ENCODE measurements at regions not wholly inside any gene's neighbourhood (a gene's known extent, or its start where the extent isn't known, plus 50 kb on each side); places are given as distances from the start of the nearest gene placed in this dataset.

- no peak for DNase-seq (ENCODE audit: low spot score)
Measured at GRCh38 chr12:125491553-125491952, 426.3 kb downstream of the AACS start.

GRCh38 chr12:125492354-125493270 lies 427.4 kb downstream of the AACS start:
- no peak for DNase-seq (ENCODE audit: low spot score)

- DNase-seq (ENCODE audit: low spot score), result no peak
Measured at GRCh38 chr12:125493704-125494308, 428.6 kb downstream of the AACS start.

GRCh38 chr12:125503128-125503527 lies 437.9 kb downstream of the AACS start:
- DNase-seq (ENCODE audit: low spot score), result no peak

- DNase-seq (ENCODE audit: low spot score), result no peak
Measured at GRCh38 chr12:125509195-125509594, 444.0 kb downstream of the AACS start.

GRCh38 chr12:125512541-125513298 lies 447.5 kb downstream of the AACS start:
- no peak for DNase-seq (ENCODE audit: low spot score)

- DNase-seq (ENCODE audit: low spot score), result no peak
Measured at GRCh38 chr12:125515887-125516286, 450.7 kb downstream of the AACS start.

- DNase-seq (ENCODE audit: low spot score), result no peak
Measured at GRCh38 chr12:125518074-125518473, 452.8 kb downstream of the AACS start.

GRCh38 chr12:125519026-125519651 lies 453.9 kb downstream of the AACS start:
- no peak for DNase-seq (ENCODE audit: low spot score)

- DNase-seq (ENCODE audit: low spot score), result no peak
Measured at GRCh38 chr12:125525879-125526278, 460.6 kb downstream of the AACS start.

- no peak for DNase-seq (ENCODE audit: low spot score)
Measured at GRCh38 chr12:125528281-125528680, 463.0 kb downstream of the AACS start.

GRCh38 chr12:125530201-125530600 lies 465.0 kb downstream of the AACS start:
- no peak for DNase-seq (ENCODE audit: low spot score)

GRCh38 chr12:125530876-125531275 lies 465.6 kb downstream of the AACS start:
- no peak for DNase-seq (ENCODE audit: low spot score)

GRCh38 chr12:125531574-125531973 lies 466.3 kb downstream of the AACS start:
- DNase-seq (ENCODE audit: low spot score), result no peak

- DNase-seq (ENCODE audit: low spot score), result peak; percentile 21
Measured at GRCh38 chr12:125533434-125534029, 468.3 kb downstream of the AACS start.

- no peak for DNase-seq (ENCODE audit: low spot score)
Measured at GRCh38 chr12:125538401-125539199, 473.4 kb downstream of the AACS start.

- DNase-seq (ENCODE audit: low spot score), result no peak
Measured at GRCh38 chr12:125540580-125541204, 475.5 kb downstream of the AACS start.

- DNase-seq (ENCODE audit: low spot score), result no peak
Measured at GRCh38 chr12:125544960-125545359, 479.7 kb downstream of the AACS start.

GRCh38 chr12:125549171-125549570 lies 483.9 kb downstream of the AACS start:
- no peak for DNase-seq (ENCODE audit: low spot score)

GRCh38 chr12:125549836-125550235 lies 484.6 kb downstream of the AACS start:
- DNase-seq (ENCODE audit: low spot score), result no peak

Measured in HT-29 (cell line).